Immature natural killer cell (primary cell): ENCODE measurements at regions not wholly inside any gene's neighbourhood (a gene's known extent, or its start where the extent isn't known, plus 50 kb on each side); places are given as distances from the start of the nearest gene placed in this dataset.
"Not testable (repeated sequence)": the region's sequence is repeated elsewhere in the genome, so short reads cannot be mapped to it uniquely, and the experiment has no call there.

Experiments used
- DNase-seq, 3 donors: peaks; one replicate each; pipeline ENCODE4 v3.0.0; 2022; ENCODE audit warnings: mixed read lengths in 1 of 3
- H3K27ac Mint-ChIP-seq, 6 donors: one replicate each; pipeline ENCODE4 v1.8.0; 2020; ENCODE audit warnings: mixed read lengths in 6 of 6, mild to moderate bottlenecking in 5 of 6, inconsistent platforms in 4 of 6, moderate library complexity in 3 of 6
- H3K27me3 Mint-ChIP-seq, 3 donors: one replicate each; pipeline ENCODE4 v1.8.0; 2020 to 2021; ENCODE audit warnings: low read depth in 3 of 3, mild to moderate bottlenecking in 3 of 3, mixed read lengths in 3 of 3, moderate library complexity in 3 of 3, inconsistent platforms in 1 of 3
- H3K36me3 Mint-ChIP-seq, 3 donors: one replicate each; pipeline ENCODE4 v1.8.0; 2020; ENCODE audit warnings: mixed read lengths in 3 of 3, inconsistent platforms in 2 of 3, mild to moderate bottlenecking in 2 of 3
- H3K4me1 Mint-ChIP-seq, 2 donors: one replicate each; pipeline ENCODE4 v1.8.0; 2020; ENCODE audit warnings: inconsistent platforms in 2 of 2, mild to moderate bottlenecking in 2 of 2, mixed read lengths in 2 of 2, moderate library complexity in 1 of 2
- H3K4me3 Mint-ChIP-seq, 5 donors: one replicate each; pipeline ENCODE4 v1.8.0; 2020; ENCODE audit warnings: mild to moderate bottlenecking in 5 of 5, mixed read lengths in 5 of 5, inconsistent platforms in 3 of 5, moderate library complexity in 3 of 5
- H3K9me3 Mint-ChIP-seq, 6 donors: one replicate each; pipeline ENCODE4 v1.8.0; 2020; ENCODE audit warnings: mild to moderate bottlenecking in 6 of 6, mixed read lengths in 6 of 6, inconsistent platforms in 4 of 6, moderate library complexity in 3 of 6

DNA sequence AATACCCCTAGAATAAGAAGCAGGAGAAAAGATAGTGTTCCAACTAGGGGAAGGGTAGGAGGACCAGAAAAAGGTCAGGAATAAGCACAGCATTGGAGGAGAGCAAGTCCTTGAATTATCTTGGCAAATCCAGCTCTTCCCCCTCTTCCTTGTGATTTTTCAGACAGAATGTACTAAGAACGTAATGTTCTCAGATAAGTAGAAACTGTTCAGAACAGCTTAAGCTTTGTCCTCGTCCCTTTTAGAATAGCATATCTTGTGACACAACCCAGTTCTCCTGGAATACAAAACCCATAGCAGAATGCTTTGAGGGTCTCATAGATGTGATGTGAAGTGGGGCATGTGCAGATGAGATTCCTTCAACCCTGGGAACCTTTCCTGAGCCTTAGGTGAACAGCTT, 97.4 kb downstream of the EMB start:
- no peaks in the 10 kb centered on the region for H3K4me1 Mint-ChIP-seq
- DNase-seq: no peak
- H3K9me3 Mint-ChIP-seq: no peaks in the 10 kb centered on the region
- no peaks in the 10 kb centered on the region for H3K27me3 Mint-ChIP-seq
- H3K27ac Mint-ChIP-seq: no peak overlapping the region
- no peaks in the 10 kb centered on the region for H3K36me3 Mint-ChIP-seq
- H3K4me3 Mint-ChIP-seq: no peak overlapping the region

GRCh38 chr5:50340757-50341156, 100.3 kb downstream of the EMB start:
- H3K4me1 Mint-ChIP-seq: no peaks in the 10 kb centered on the region
- no peak overlapping the region for H3K4me3 Mint-ChIP-seq
- H3K36me3 Mint-ChIP-seq: peaks cover 0 to 5% (median 5%) of the 10 kb centered on the region in 3 donors
- DNase-seq: no peak
- H3K27ac Mint-ChIP-seq: no peak overlapping the region
- no peaks in the 10 kb centered on the region for H3K9me3 Mint-ChIP-seq
- H3K27me3 Mint-ChIP-seq: peaks cover 0 to under 1% (median 0%) of the 10 kb centered on the region in 3 donors

DNA sequence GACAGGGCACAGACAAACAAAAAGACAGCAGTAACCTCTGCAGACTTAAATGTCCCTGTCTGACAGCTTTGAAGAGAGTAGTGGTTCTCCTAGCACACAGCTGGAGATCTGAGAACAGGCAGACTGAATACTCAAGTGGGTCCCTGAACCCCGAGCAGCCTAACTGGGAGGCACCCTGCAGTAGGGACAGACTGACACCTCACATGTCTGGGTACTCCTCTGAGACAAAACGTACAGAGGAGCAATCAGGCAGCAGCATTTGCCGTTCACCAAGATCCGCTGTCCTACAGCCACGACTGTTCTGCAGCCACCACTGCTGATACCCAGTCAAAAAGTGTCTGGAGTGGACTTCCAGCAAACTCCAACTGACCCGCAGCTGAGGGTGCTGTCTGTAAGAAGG, 110.5 kb downstream of the EMB start:
- Mint-ChIP-seq H3K4me1 (peaks cover 42 to 76% of the 10 kb centered on the region in 2 donors), H3K27ac (peak overlapping the region in 3 of 6 donors; percentile 13 to 51 (median 42)), H3K36me3 (peaks cover 5 to 23% (median 6%) of the 10 kb centered on the region in 3 donors), H3K9me3 (peaks cover 13 to 21% (median 20%) of the 10 kb centered on the region in 6 donors)
- not testable (repeated sequence) for H3K27me3 Mint-ChIP-seq, DNase-seq, H3K4me3 Mint-ChIP-seq

- Mint-ChIP-seq H3K4me1 (peaks cover 41 to 70% of the 10 kb centered on the region in 2 donors), H3K9me3 (peaks cover 11 to 21% (median 17%) of the 10 kb centered on the region in 6 donors), H3K27me3 (peaks cover 0 to 2% (median 0%) of the 10 kb centered on the region in 3 donors), H3K4me3 (peak overlapping the region; percentile 57 to 81 (median 75)), H3K27ac (peak overlapping the region; percentile 84 to 95 (median 92)), H3K36me3 (peaks cover 5 to 20% (median 6%) of the 10 kb centered on the region in 3 donors)
- DNase-seq: peak; percentile 15 to 55 (median 48)
Measured at GRCh38 chr5:50328193-50328729, 112.8 kb downstream of the EMB start.

DNA sequence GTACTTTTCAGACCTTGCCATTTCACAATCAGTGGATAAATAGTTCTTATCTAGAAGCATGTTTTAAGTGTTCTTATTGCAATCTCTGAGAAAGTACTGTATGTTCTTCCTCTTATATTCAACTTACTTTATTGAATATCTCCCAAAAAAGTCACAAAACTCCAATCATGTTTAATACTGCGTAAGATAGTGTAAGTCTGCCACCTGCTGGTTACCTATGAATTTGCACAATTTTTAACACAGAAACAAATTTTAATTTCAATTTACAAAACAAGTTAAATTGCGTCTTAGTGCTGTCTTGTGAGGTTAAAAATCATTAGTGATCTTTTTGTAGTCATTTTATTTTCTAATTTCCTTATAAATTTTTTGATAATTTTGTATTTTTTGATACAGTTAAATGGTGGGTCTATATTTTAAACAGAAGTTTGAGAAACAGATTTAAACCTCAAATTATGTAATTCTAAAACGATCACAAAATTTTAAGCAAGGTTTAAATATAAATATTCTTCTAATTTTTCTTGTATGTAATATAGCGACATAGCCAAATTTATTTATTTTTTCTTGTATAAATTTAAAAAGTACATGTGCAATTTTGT, 115.8 kb downstream of the EMB start:
- DNase-seq: peak; percentile 6 to 37 (median 19)
- H3K4me3 Mint-ChIP-seq: no peak overlapping the region
- no peaks in the 10 kb centered on the region for H3K9me3 Mint-ChIP-seq
- no peak overlapping the region for H3K27ac Mint-ChIP-seq
- H3K36me3 Mint-ChIP-seq: no peaks in the 10 kb centered on the region
- H3K4me1 Mint-ChIP-seq: peaks cover 27 to 44% of the 10 kb centered on the region in 2 donors
- no peaks in the 10 kb centered on the region for H3K27me3 Mint-ChIP-seq

GRCh38 chr5:50320131-50320749, 120.8 kb downstream of the EMB start:
- no peak for DNase-seq
- Mint-ChIP-seq H3K9me3 (no peaks in the 10 kb centered on the region), H3K4me1 (peaks cover 1 to 3% of the 10 kb centered on the region in 2 donors), H3K4me3 (no peak overlapping the region), H3K36me3 (peaks cover 0 to 4% (median 4%) of the 10 kb centered on the region in 3 donors), H3K27me3 (peaks cover 0 to 7% (median 1%) of the 10 kb centered on the region in 3 donors), H3K27ac (no peak overlapping the region)

GRCh38 chr5:50318220-50318619, 122.9 kb downstream of the EMB start:
- Mint-ChIP-seq H3K9me3 (no peaks in the 10 kb centered on the region), H3K27ac (no peak overlapping the region), H3K4me3 (no peak overlapping the region), H3K4me1 (no peaks in the 10 kb centered on the region), H3K36me3 (peaks cover 0 to 4% (median 4%) of the 10 kb centered on the region in 3 donors), H3K27me3 (peaks cover 1 to 10% (median 1%) of the 10 kb centered on the region in 3 donors)
- no peak for DNase-seq

DNA sequence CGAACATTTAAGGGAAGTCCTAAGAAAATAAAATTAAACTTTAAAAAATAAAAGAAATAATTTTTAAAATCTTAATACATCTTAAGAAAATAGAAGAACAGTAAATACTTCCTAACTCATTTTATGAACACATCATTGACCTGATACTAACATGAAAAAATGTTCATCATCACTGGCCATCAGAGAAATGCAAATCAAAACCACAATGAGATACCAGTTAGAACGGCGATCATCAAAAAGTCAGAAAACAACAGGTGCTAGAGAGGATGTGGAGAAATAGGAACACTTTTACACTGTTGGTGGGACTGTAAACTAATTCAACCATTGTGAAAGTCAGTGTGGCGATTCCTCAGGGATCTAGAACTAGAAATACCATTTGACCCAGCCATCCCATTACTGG, 134.6 kb downstream of the EMB start:
- peaks cover 4 to 13% (median 8%) of the 10 kb centered on the region in 6 donors for H3K9me3 Mint-ChIP-seq

DNA sequence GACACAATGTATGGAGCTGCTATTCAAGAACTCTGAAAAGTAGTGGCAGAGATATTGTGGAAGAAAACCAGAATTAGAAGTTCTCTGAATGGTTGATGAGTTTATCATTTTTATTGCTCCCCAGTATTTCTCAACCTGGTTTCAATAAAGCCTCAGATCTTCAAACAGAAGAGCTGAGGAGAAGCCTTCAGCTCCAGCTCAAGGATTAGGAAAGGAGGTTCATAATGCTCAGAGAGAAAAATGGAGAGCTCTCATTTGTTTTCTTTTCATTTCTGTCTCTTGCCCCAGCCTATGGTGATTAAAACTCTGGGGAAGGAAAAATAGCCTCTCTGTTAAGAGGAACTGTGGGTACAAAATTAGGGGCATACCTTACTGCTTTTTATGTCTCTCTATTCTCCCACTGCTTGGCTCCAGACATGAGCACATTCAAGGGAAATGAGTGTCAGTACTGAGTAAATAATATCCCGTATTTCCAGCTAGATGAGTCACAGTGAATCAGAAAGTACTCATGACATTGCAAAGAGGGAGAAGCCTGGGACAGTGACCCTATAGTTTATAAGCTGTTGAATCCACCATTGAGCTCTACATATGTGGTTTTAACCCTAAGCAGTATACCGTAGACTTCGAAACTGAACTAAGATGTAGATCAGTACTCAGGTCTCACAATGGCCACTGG, 138.1 kb downstream of the EMB start:
- Mint-ChIP-seq H3K36me3 (peaks cover 0 to 4% (median 4%) of the 10 kb centered on the region in 3 donors), H3K27ac (no peak overlapping the region), H3K27me3 (peaks cover 0 to 2% (median 1%) of the 10 kb centered on the region in 3 donors), H3K4me3 (no peak overlapping the region), H3K9me3 (peaks cover 7 to 20% (median 13%) of the 10 kb centered on the region in 6 donors), H3K4me1 (no peaks in the 10 kb centered on the region)
- DNase-seq: no peak

More for the DNA sequence above, 134.6 kb downstream of the EMB start:
- not testable (repeated sequence) for H3K27ac Mint-ChIP-seq, H3K36me3 Mint-ChIP-seq, H3K4me3 Mint-ChIP-seq, DNase-seq, H3K27me3 Mint-ChIP-seq, H3K4me1 Mint-ChIP-seq

GRCh38 chr5:50301756-50302155, 139.3 kb downstream of the EMB start:
- H3K36me3 Mint-ChIP-seq: peaks cover 0 to 4% (median 4%) of the 10 kb centered on the region in 3 donors
- H3K27ac Mint-ChIP-seq: no peak overlapping the region
- H3K4me1 Mint-ChIP-seq: no peaks in the 10 kb centered on the region
- H3K4me3 Mint-ChIP-seq: no peak overlapping the region
- H3K27me3 Mint-ChIP-seq: peaks cover 0 to 2% (median 1%) of the 10 kb centered on the region in 3 donors
- DNase-seq: no peak
- H3K9me3 Mint-ChIP-seq: peaks cover 1 to 14% (median 11%) of the 10 kb centered on the region in 6 donors

GRCh38 chr5:50300878-50301277, 140.2 kb downstream of the EMB start:
- H3K36me3 Mint-ChIP-seq: peaks cover 0 to 4% (median 4%) of the 10 kb centered on the region in 3 donors
- H3K9me3 Mint-ChIP-seq: peaks cover 6 to 21% (median 16%) of the 10 kb centered on the region in 6 donors
- no peak for DNase-seq
- no peak overlapping the region for H3K27ac Mint-ChIP-seq
- H3K27me3 Mint-ChIP-seq: peaks cover 0 to 2% (median 1%) of the 10 kb centered on the region in 3 donors
- no peaks in the 10 kb centered on the region for H3K4me1 Mint-ChIP-seq
- no peak overlapping the region for H3K4me3 Mint-ChIP-seq

DNA sequence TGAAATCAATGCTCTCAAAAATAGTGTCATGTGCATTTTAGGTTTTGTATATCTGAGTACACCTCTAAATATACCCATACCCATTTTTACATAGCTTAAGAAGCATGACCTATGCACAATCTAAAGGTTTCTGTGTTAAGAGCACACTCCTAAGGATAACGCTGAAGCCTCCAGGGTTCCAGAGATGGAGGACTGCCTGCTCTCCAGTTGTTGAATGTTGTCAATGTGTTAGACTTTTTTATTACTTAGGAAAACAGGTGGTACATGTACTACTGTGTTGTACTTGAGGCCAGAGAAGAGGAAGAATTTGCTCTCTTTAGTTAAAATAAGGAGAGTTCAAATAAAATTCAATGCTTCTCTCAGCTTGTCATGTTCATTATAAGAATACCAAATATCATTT, 141.2 kb downstream of the EMB start:
- H3K9me3 Mint-ChIP-seq: peaks cover 10 to 30% (median 22%) of the 10 kb centered on the region in 6 donors
- no peaks in the 10 kb centered on the region for H3K4me1 Mint-ChIP-seq
- peaks cover 0 to 7% (median 4%) of the 10 kb centered on the region in 3 donors for H3K36me3 Mint-ChIP-seq
- peaks cover 1 to 2% (median 2%) of the 10 kb centered on the region in 3 donors for H3K27me3 Mint-ChIP-seq
- no peak overlapping the region for H3K27ac Mint-ChIP-seq
- no peak for DNase-seq
- H3K4me3 Mint-ChIP-seq: no peak overlapping the region

DNA sequence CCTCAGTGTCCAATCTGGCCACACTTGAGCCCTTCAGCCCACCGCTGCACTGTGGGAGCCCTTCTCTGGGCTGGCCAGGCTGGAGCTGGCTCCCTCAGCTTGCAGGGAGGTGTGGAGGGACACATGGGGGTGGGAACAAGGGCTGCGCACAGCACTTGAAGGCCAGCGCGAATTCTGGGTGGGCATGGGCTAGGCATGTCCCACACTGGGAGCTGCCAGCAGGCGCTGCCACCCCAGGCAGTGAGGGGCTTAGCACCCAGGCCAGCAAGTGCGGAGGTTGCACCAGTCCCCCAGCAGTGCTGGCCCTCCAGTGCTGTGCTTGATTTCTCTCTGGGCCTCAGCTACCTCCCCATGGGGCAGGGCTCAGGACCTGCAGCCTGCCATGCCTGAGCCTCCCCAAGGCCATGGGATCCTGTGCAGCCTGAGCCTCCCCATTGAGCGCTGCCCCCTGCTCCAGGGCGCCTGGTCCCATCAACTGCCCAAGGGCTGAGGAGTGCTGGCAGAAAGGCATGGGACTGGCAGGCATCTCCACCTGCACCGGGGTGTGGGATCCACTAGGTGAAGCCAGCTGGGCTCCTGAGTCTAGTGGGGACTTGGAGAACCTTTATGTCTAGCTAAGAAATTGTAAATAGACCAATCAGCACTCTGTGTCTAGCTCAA, 148.2 kb downstream of the EMB start:
- H3K4me3 Mint-ChIP-seq: no peak overlapping the region
- DNase-seq: no peak
- H3K9me3 Mint-ChIP-seq: peaks cover 5 to 34% (median 22%) of the 10 kb centered on the region in 6 donors
- H3K36me3 Mint-ChIP-seq: peaks cover 0 to 3% (median 0%) of the 10 kb centered on the region in 3 donors
- no peaks in the 10 kb centered on the region for H3K4me1 Mint-ChIP-seq
- no peak overlapping the region for H3K27ac Mint-ChIP-seq
- peaks cover 2 to 7% (median 3%) of the 10 kb centered on the region in 3 donors for H3K27me3 Mint-ChIP-seq
